HepG2 (cell line): ENCODE measurements at regions not wholly inside any gene's neighbourhood (a gene's known extent, or its start where the extent isn't known, plus 50 kb on each side); places are given as distances from the start of the nearest gene placed in this dataset.

Experiments
- ATAC-seq: fragments of 200-7000 bp; cut with Tn5 transposase; 3 replicates; pipeline ENCODE4 v1.9.1; 2020; ENCODE audit warnings: mild to moderate bottlenecking, moderate library complexity
- BruUV-seq: library from RNA; stranded (reverse); fragments of 400-500 nt; replicated peaks from 2 replicates; lab custom pipeline; 2021; lab: Mats Ljungman, UMichigan
- CTCF ChIA-PET: fragments of 300-600 bp; formaldehyde crosslinking; extraction: SDS; loops from one replicate; lab custom pipeline; 2021; ENCODE audit warnings: low total read pairs, inconsistent platforms, low intra/inter-chr PET ratio; lab: Yijun Ruan, JAX
- POLR2A ChIA-PET: fragments of 350-600 bp; sonication (Branson Sonifier 250); formaldehyde crosslinking; loops from one replicate; lab custom pipeline; 2020; ENCODE audit warnings: antibody characterized with exemption, inconsistent platforms; lab: Yijun Ruan, JAX
- DNase-seq: peaks from one replicate; pipeline ENCODE4 v3.0.0-alpha.2; 2015; ENCODE audit warnings: low spot score
- FAIRE-seq: peaks from 3 replicates; lab custom pipeline; 2011; peaks lifted over from hg19 to GRCh38; lab: Jason Lieb, UNC
- H2AFZ ChIP-seq: one replicate; pipeline ENCODE4 v1.6.1; 2011; ENCODE audit warnings: low read length, inconsistent platforms
- H3K27ac ChIP-seq: fragments of 300-600 bp; 3 replicates; pipeline ENCODE4 v1.8.0; 2011; ENCODE audit warnings: mixed run types, mild to moderate bottlenecking, mixed read lengths, low read length, inconsistent platforms; ENCODE audit not compliant: insufficient read depth; ENCODE audit errors: extremely low read length
- H3K27me3 ChIP-seq, 2 experiments: fragments of 200-600 bp in 1 of 2; 2 replicates in 1 of 2; 3 replicates in 1 of 2; pipeline versions ENCODE4 v1.6.0 to v1.8.0; 2011; ENCODE audit warnings: low read length in 2 of 2, mild to moderate bottlenecking in 2 of 2, moderate library complexity in 2 of 2, inconsistent platforms in 1 of 2; ENCODE audit not compliant: insufficient read depth in 2 of 2, control insufficient read depth in 1 of 2
- H3K36me3 ChIP-seq, 2 experiments: fragments of 200-600 bp in 1 of 2; replicated peaks in 1 of 2; 2 replicates in 1 of 2; 3 replicates in 1 of 2; pipeline versions ENCODE4 v1.5.1 to v1.8.0; 2011; ENCODE audit warnings: low read length in 2 of 2, inconsistent platforms in 1 of 2; ENCODE audit not compliant: insufficient read depth in 2 of 2, control insufficient read depth in 1 of 2
- H3K4me1 ChIP-seq: 2 replicates; pipeline ENCODE4 v1.5.1; 2012; ENCODE audit warnings: low read length, inconsistent platforms; ENCODE audit not compliant: insufficient read depth
- H3K4me2 ChIP-seq: 2 replicates; pipeline ENCODE4 v1.6.0; 2011; ENCODE audit warnings: low read depth, low read length, inconsistent platforms
- H3K4me3 ChIP-seq, 3 experiments: fragments of 200-600 bp in 1 of 3; sonication (generic), shearing (Covaris generic) in 1 of 3; replicated peaks in 1 of 3; 2 replicates each; pipeline ENCODE4 v1.5.1; 2011 to 2016; ENCODE audit warnings: low read length in 3 of 3, inconsistent platforms in 2 of 3, low read depth in 2 of 3, mild to moderate bottlenecking in 2 of 3, control low read depth in 1 of 3, mixed read lengths in 1 of 3; ENCODE audit not compliant: insufficient read depth in 1 of 3
- H3K79me2 ChIP-seq: one replicate; pipeline ENCODE4 v1.6.1; 2011; ENCODE audit warnings: low read length, inconsistent platforms; ENCODE audit not compliant: insufficient read depth
- H3K9ac ChIP-seq: 2 replicates; pipeline ENCODE4 v1.6.0; 2011; ENCODE audit warnings: mild to moderate bottlenecking, low read depth, low read length, inconsistent platforms; ENCODE audit not compliant: insufficient read depth
- H3K9me3 ChIP-seq: 2 replicates; pipeline ENCODE4 v1.5.1; 2012; ENCODE audit warnings: mild to moderate bottlenecking, low read length
- H4K20me1 ChIP-seq: 2 replicates; pipeline ENCODE4 v1.6.0; 2011; ENCODE audit warnings: inconsistent platforms, mild to moderate bottlenecking, low read length, moderate library complexity; ENCODE audit not compliant: insufficient read depth
- DPF2 ChIP-seq: sonication (generic); formaldehyde crosslinking; IDR thresholded peaks from 2 replicates; pipeline ENCODE4 v1.4.0; 2020; ENCODE audit warnings: mild to moderate bottlenecking, low read depth, missing genetic modification reagents, borderline replicate concordance
- GABPA ChIP-seq, 2 experiments: IDR thresholded peaks; 2 replicates each; pipeline ENCODE4 v1.6.1; 2011 to 2016; ENCODE audit warnings: low read depth in 2 of 2, low read length in 1 of 2, missing biosample characterization in 1 of 2, missing genetic modification characterization in 1 of 2
- GABPB1 ChIP-seq: IDR thresholded peaks from 2 replicates; pipeline ENCODE4 v1.6.1; 2016; ENCODE audit warnings: mild to moderate bottlenecking, missing genetic modification reagents, moderate library complexity, missing compliant biosample characterization
- HHEX ChIP-seq: IDR thresholded peaks from 2 replicates; pipeline ENCODE4 v1.6.1; 2016; ENCODE audit warnings: control low read depth
- TCF12 ChIP-seq, 2 experiments: fragments of 450-650 bp in 1 of 2; sonication (generic) in 1 of 2; formaldehyde crosslinking in 1 of 2; IDR thresholded peaks; 2 replicates each; pipeline versions ENCODE4 v1.6.1 to v1.8.0; 2017 to 2022; ENCODE audit warnings: antibody characterized with exemption in 1 of 2, mild to moderate bottlenecking in 1 of 2, missing genetic modification reagents in 1 of 2, moderate library complexity in 1 of 2
- ZNF143 ChIP-seq: sonication (generic); formaldehyde crosslinking; IDR thresholded peaks from 2 replicates; pipeline ENCODE4 v1.4.0; 2020; ENCODE audit warnings: missing genetic modification reagents
- WGBS: methylation state at CpG from one replicate; pipeline ENCODE4 v1.1.6; 2017; ENCODE audit warnings: low lambda C conversion rate; 5-methylcytosine and 5-hydroxymethylcytosine counted together
- in situ Hi-C: cut with HindIII; loops from 2 replicates; pipeline ENCODE4 v1.10.0; 2017; ENCODE audit warnings: low pct_unique_long_range_greater_than_20kb; ENCODE audit not compliant: extremely low pct_ligation_motif_present
- intact Hi-C: fragments of 100-400 bp; cut with micrococcal nuclease; formaldehyde crosslinking; loops from one replicate; pipeline ENCODE4 v1.10.0; 2022; ENCODE audit not compliant: unreplicated experiment
- TF ChIP-seq, protein P1 (sequence below): sonication (generic); formaldehyde crosslinking; IDR thresholded peaks from 2 replicates; pipeline ENCODE4 v1.4.0; 2020; ENCODE audit warnings: missing genetic modification reagents
- TF ChIP-seq, protein P2 (sequence below): sonication (generic); formaldehyde crosslinking; IDR thresholded peaks from 2 replicates; pipeline ENCODE4 v1.4.0; 2020; ENCODE audit warnings: mild to moderate bottlenecking, missing genetic modification reagents
- TF ChIP-seq, protein P3 (sequence below), 2 experiments: sonication (generic) in 1 of 2; formaldehyde crosslinking in 1 of 2; IDR thresholded peaks; 2 replicates each; pipeline versions ENCODE4 v1.5.1 to v1.6.1; 2011 to 2020; ENCODE audit warnings: borderline replicate concordance in 1 of 2, low read depth in 1 of 2, low read length in 1 of 2, mild to moderate bottlenecking in 1 of 2, missing genetic modification reagents in 1 of 2, moderate library complexity in 1 of 2

GRCh38 chr6:19999319-20000191 lies 162.4 kb downstream of the ID4 start:
- intact Hi-C loops = loop anchor here (10.0 kb wide), 1 partner anchor 675 kb away; no protein-coding TSS in a partner anchor
- no peaks in the 10 kb centered on the region for H3K36me3 ChIP-seq
- no peak for FAIRE-seq
- H2AFZ ChIP-seq = no peak overlapping the region
- no peak; the same call in 2 of the 3 replicates for ATAC-seq
- WGBS = 16% methylated on average over 7 of the region's 7 CpGs
- H3K9me3 ChIP-seq = peaks cover 8% of the 10 kb centered on the region; the same call in 1 of the 2 replicates
- H3K4me1 ChIP-seq = no peaks in the 10 kb centered on the region
- no peak overlapping the region for H3K9ac ChIP-seq
- H3K79me2 ChIP-seq = no peaks in the 10 kb centered on the region
- in situ Hi-C loops = no loop called here
- H4K20me1 ChIP-seq = no peaks in the 10 kb centered on the region
- no TSS peak for BruUV-seq
- H3K27me3 ChIP-seq = no peaks in the 10 kb centered on the region; a peak in 1 of 5 replicates
- H3K27ac ChIP-seq = no peak overlapping the region
- no peak for DNase-seq
- ChIA-PET CTCF (no interaction called here), POLR2A (no interaction called here)
- H3K4me2 ChIP-seq = no peak overlapping the region
- H3K4me3 ChIP-seq = no peak overlapping the region
- peak; percentile 76 for TF ChIP-seq ZNF143
- no peak for TF ChIP-seq GABPB1 (CRISPR knock-in tag)
- TF ChIP-seq, protein P1, sequence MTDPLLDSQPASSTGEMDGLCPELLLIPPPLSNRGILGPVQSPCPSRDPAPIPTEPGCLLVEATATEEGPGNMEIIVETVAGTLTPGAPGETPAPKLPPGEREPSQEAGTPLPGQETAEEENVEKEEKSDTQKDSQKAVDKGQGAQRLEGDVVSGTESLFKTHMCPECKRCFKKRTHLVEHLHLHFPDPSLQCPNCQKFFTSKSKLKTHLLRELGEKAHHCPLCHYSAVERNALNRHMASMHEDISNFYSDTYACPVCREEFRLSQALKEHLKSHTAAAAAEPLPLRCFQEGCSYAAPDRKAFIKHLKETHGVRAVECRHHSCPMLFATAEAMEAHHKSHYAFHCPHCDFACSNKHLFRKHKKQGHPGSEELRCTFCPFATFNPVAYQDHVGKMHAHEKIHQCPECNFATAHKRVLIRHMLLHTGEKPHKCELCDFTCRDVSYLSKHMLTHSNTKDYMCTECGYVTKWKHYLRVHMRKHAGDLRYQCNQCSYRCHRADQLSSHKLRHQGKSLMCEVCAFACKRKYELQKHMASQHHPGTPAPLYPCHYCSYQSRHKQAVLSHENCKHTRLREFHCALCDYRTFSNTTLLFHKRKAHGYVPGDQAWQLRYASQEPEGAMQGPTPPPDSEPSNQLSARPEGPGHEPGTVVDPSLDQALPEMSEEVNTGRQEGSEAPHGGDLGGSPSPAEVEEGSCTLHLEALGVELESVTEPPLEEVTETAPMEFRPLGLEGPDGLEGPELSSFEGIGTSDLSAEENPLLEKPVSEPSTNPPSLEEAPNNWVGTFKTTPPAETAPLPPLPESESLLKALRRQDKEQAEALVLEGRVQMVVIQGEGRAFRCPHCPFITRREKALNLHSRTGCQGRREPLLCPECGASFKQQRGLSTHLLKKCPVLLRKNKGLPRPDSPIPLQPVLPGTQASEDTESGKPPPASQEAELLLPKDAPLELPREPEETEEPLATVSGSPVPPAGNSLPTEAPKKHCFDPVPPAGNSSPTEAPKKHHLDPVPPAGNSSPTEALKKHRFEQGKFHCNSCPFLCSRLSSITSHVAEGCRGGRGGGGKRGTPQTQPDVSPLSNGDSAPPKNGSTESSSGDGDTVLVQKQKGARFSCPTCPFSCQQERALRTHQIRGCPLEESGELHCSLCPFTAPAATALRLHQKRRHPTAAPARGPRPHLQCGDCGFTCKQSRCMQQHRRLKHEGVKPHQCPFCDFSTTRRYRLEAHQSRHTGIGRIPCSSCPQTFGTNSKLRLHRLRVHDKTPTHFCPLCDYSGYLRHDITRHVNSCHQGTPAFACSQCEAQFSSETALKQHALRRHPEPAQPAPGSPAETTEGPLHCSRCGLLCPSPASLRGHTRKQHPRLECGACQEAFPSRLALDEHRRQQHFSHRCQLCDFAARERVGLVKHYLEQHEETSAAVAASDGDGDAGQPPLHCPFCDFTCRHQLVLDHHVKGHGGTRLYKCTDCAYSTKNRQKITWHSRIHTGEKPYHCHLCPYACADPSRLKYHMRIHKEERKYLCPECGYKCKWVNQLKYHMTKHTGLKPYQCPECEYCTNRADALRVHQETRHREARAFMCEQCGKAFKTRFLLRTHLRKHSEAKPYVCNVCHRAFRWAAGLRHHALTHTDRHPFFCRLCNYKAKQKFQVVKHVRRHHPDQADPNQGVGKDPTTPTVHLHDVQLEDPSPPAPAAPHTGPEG (CRISPR knock-in tag) = no peak
- peak; percentile 34; the same call in 1 of the 2 replicates for TF ChIP-seq GABPA (IDR thresholded peaks at IDR 0.05; ENCODE audit: low read depth, low read length)
- peak; percentile 54; the same call in 1 of the 2 replicates for TF ChIP-seq GABPA (CRISPR knock-in tag; IDR thresholded peaks at IDR 0.05; ENCODE audit: low read depth)
- no peak for TF ChIP-seq DPF2
- no peak for TF ChIP-seq TCF12 (IDR thresholded peaks at IDR 0.05)
- no peak for TF ChIP-seq TCF12 (CRISPR knock-in tag; IDR thresholded peaks at IDR 0.05)
- no peak for TF ChIP-seq HHEX (CRISPR knock-in tag)
- TF ChIP-seq, protein P2, sequence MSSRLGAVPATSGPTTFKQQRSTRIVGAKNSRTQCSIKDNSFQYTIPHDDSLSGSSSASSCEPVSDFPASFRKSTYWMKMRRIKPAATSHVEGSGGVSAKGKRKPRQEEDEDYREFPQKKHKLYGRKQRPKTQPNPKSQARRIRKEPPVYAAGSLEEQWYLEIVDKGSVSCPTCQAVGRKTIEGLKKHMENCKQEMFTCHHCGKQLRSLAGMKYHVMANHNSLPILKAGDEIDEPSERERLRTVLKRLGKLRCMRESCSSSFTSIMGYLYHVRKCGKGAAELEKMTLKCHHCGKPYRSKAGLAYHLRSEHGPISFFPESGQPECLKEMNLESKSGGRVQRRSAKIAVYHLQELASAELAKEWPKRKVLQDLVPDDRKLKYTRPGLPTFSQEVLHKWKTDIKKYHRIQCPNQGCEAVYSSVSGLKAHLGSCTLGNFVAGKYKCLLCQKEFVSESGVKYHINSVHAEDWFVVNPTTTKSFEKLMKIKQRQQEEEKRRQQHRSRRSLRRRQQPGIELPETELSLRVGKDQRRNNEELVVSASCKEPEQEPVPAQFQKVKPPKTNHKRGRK (CRISPR knock-in tag) = no peak
- TF ChIP-seq, protein P3, sequence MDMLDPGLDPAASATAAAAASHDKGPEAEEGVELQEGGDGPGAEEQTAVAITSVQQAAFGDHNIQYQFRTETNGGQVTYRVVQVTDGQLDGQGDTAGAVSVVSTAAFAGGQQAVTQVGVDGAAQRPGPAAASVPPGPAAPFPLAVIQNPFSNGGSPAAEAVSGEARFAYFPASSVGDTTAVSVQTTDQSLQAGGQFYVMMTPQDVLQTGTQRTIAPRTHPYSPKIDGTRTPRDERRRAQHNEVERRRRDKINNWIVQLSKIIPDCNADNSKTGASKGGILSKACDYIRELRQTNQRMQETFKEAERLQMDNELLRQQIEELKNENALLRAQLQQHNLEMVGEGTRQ (IDR thresholded peaks at IDR 0.05; ENCODE audit: low read depth, low read length) = no peak
- TF ChIP-seq, protein P3 (CRISPR knock-in tag; IDR thresholded peaks at IDR 0.05; ENCODE audit: borderline replicate concordance) = no peak
